ENCODE measurements at regions not wholly inside any gene's neighbourhood (a gene's known extent, or its start where the extent isn't known, plus 50 kb on each side); places are given as distances from the start of the nearest gene placed in this dataset.
"Not testable (repeated sequence)": the region's sequence is repeated elsewhere in the genome, so short reads cannot be mapped to it uniquely, and the experiment has no call there.

GRCh38 chr5:138635265-138635664 lies 60.1 kb upstream of the HSPA9 start:
- WGBS, 2 donors = 71 to 79% methylated on average over 3 of the region's 3 CpGs
- TF ChIP-seq CTCF (IDR thresholded peaks at IDR 0.05) = no peak
- no peaks in the 10 kb centered on the region for H3K27me3 ChIP-seq
- no peak overlapping the region for H3K4me3 ChIP-seq
- no peaks in the 10 kb centered on the region for H3K36me3 ChIP-seq
- H3K4me1 ChIP-seq = no peaks in the 10 kb centered on the region
- intact Hi-C loops (cut with DNase I) = no loop called here
- peak in 3 of 4 donors; percentile 19 to 39 (median 21) for ATAC-seq
- no peak overlapping the region for H3K27ac ChIP-seq
- H3K9me3 ChIP-seq = no peaks in the 10 kb centered on the region
- DNase-seq = no peak
- FAIRE-seq = no peak

- FAIRE-seq; H3K9me3 ChIP-seq; H3K4me1 ChIP-seq; H3K27ac ChIP-seq; H3K27me3 ChIP-seq; intact Hi-C loops (cut with DNase I); ATAC-seq; H3K36me3 ChIP-seq; DNase-seq; H3K4me3 ChIP-seq: not testable (repeated sequence)
- 77 to 88% methylated on average over 4 of the region's 4 CpGs for WGBS, 2 donors
Measured at GRCh38 chr5:138634804-138635203, 59.6 kb upstream of the HSPA9 start.

GRCh38 chr5:138632900-138633489 lies 57.8 kb upstream of the HSPA9 start:
- ATAC-seq = peak; percentile 58 to 91 (median 80)
- H3K36me3 ChIP-seq = no peaks in the 10 kb centered on the region
- FAIRE-seq = no peak
- WGBS, 2 donors = 46 to 47% methylated on average over 17 of the region's 17 CpGs
- no peak overlapping the region for H3K27ac ChIP-seq
- H3K4me3 ChIP-seq = no peak overlapping the region
- no peaks in the 10 kb centered on the region for H3K27me3 ChIP-seq
- no peaks in the 10 kb centered on the region for H3K4me1 ChIP-seq
- H3K9me3 ChIP-seq = no peaks in the 10 kb centered on the region
- DNase-seq = peak in 5 of 6 donors; percentile 48 to 58 (median 52)
- peak in 1 of 4 donors; percentile 35 for TF ChIP-seq CTCF (IDR thresholded peaks at IDR 0.05)
- intact Hi-C loops (cut with DNase I) = no loop called here

- H3K27ac ChIP-seq = no peak overlapping the region
- DNase-seq = no peak
- no peaks in the 10 kb centered on the region for H3K9me3 ChIP-seq
- intact Hi-C loops (cut with DNase I) = no loop called here
- no peak for TF ChIP-seq CTCF (IDR thresholded peaks at IDR 0.05)
- WGBS, 2 donors = 85 to 86% methylated on average over 5 of the region's 5 CpGs
- H3K27me3 ChIP-seq = no peaks in the 10 kb centered on the region
- no peak for FAIRE-seq
- H3K4me3 ChIP-seq = no peak overlapping the region
- H3K36me3 ChIP-seq = no peaks in the 10 kb centered on the region
- H3K4me1 ChIP-seq = no peaks in the 10 kb centered on the region
- no peak for ATAC-seq
Measured at GRCh38 chr5:138631096-138631928, 56.1 kb upstream of the HSPA9 start.

- H3K27me3 ChIP-seq = no peaks in the 10 kb centered on the region
- intact Hi-C loops (cut with DNase I) = no loop called here
- 71 to 79% methylated on average over 3 of the region's 3 CpGs for WGBS, 2 donors
- no peaks in the 10 kb centered on the region for H3K9me3 ChIP-seq
- H3K27ac ChIP-seq = no peak overlapping the region
- H3K36me3 ChIP-seq = no peaks in the 10 kb centered on the region
- no peaks in the 10 kb centered on the region for H3K4me1 ChIP-seq
- DNase-seq = no peak
- TF ChIP-seq CTCF (IDR thresholded peaks at IDR 0.05) = no peak
- ATAC-seq = no peak
- H3K4me3 ChIP-seq = no peak overlapping the region
- FAIRE-seq = no peak
Measured at GRCh38 chr5:138629392-138629791, 54.2 kb upstream of the HSPA9 start.

All from pancreas (tissue), 10 donors.